CD4-positive, alpha-beta T cell treated with Interleukin-15 for 1 hour (primary cell): ENCODE measurements at regions not wholly inside any gene's neighbourhood (a gene's known extent, or its start where the extent isn't known, plus 50 kb on each side); places are given as distances from the start of the nearest gene placed in this dataset.
"Not testable (repeated sequence)": the region's sequence is repeated elsewhere in the genome, so short reads cannot be mapped to it uniquely, and the experiment has no call there.

Experiments used
- DNase-seq: peaks from one replicate; pipeline ENCODE4 v3.0.0-alpha.2; 2020

- no peak for DNase-seq
These were observed 231.1 kb upstream of the RUNX1 start for GRCh38 chr21:35280231-35280630.

- DNase-seq: no peak
These were observed 226.7 kb upstream of the RUNX1 start for GRCh38 chr21:35275776-35276175.

GRCh38 chr21:35274923-35275322 lies 225.8 kb upstream of the RUNX1 start:
- DNase-seq: no peak

GRCh38 chr21:35274090-35274489 lies 225.0 kb upstream of the RUNX1 start:
- DNase-seq: no peak

- no peak for DNase-seq
These were observed 224.2 kb upstream of the RUNX1 start for GRCh38 chr21:35273333-35273732.

GRCh38 chr21:35271344-35272118 lies 222.4 kb upstream of the RUNX1 start:
- DNase-seq: not testable (repeated sequence)

- DNase-seq: no peak
These were observed 219.7 kb upstream of the RUNX1 start for GRCh38 chr21:35268817-35269216.

GRCh38 chr21:35268261-35268660 lies 219.2 kb upstream of the RUNX1 start:
- no peak for DNase-seq

GRCh38 chr21:35266546-35266945 lies 217.4 kb upstream of the RUNX1 start:
- DNase-seq: no peak

GRCh38 chr21:35265170-35265877 lies 216.2 kb upstream of the RUNX1 start:
- DNase-seq: no peak

GRCh38 chr21:35259457-35259856 lies 210.4 kb upstream of the RUNX1 start:
- DNase-seq: no peak

GRCh38 chr21:35258521-35258920 lies 209.4 kb upstream of the RUNX1 start:
- DNase-seq: no peak

GRCh38 chr21:35257413-35257812 lies 208.3 kb upstream of the RUNX1 start:
- DNase-seq: no peak

- DNase-seq: no peak
These were observed 207.4 kb upstream of the RUNX1 start for GRCh38 chr21:35256468-35256988.

GRCh38 chr21:35254765-35255138 lies 205.7 kb upstream of the RUNX1 start:
- DNase-seq: no peak

GRCh38 chr21:35254006-35254764 lies 205.1 kb upstream of the RUNX1 start:
- DNase-seq: no peak

GRCh38 chr21:35252831-35253230 lies 203.7 kb upstream of the RUNX1 start:
- no peak for DNase-seq

- DNase-seq: no peak
These were observed 200.5 kb upstream of the RUNX1 start for GRCh38 chr21:35249636-35250035.

GRCh38 chr21:35245879-35246278 lies 196.8 kb upstream of the RUNX1 start:
- no peak for DNase-seq

GRCh38 chr21:35244514-35244913 lies 195.4 kb upstream of the RUNX1 start:
- DNase-seq: no peak

- DNase-seq: no peak
These were observed 194.1 kb upstream of the RUNX1 start for GRCh38 chr21:35243171-35243570.

GRCh38 chr21:35239811-35240219 lies 190.7 kb upstream of the RUNX1 start:
- no peak for DNase-seq

- no peak for DNase-seq
These were observed 189.0 kb upstream of the RUNX1 start for GRCh38 chr21:35238119-35238518.

GRCh38 chr21:35237287-35237686 lies 188.2 kb upstream of the RUNX1 start:
- no peak for DNase-seq
